Upper lobe of right lung (tissue), 1 donor: ENCODE measurements at regions not wholly inside any gene's neighbourhood (a gene's known extent, or its start where the extent isn't known, plus 50 kb on each side); places are given as distances from the start of the nearest gene placed in this dataset.

Source experiments
- ATAC-seq: fragments of 200-7000 bp; cut with Tn5 transposase; one replicate; pipeline ENCODE4 v1.9.1; 2020; ENCODE audit warnings: mild to moderate bottlenecking, moderate library complexity
- DNase-seq: peaks from one replicate; pipeline ENCODE4 v3.0.0-alpha.2; 2020
- H3K27ac ChIP-seq: fragments of 200-600 bp; one replicate; pipeline ENCODE4 v1.8.0; 2022
- H3K27me3 ChIP-seq: fragments of 200-600 bp; one replicate; pipeline ENCODE4 v1.8.0; 2022; ENCODE audit warnings: mild to moderate bottlenecking
- H3K36me3 ChIP-seq: fragments of 200-600 bp; one replicate; pipeline ENCODE4 v1.8.0; 2022
- H3K4me1 ChIP-seq: fragments of 200-600 bp; one replicate; pipeline ENCODE4 v1.8.0; 2022
- H3K4me3 ChIP-seq: fragments of 200-600 bp; one replicate; pipeline ENCODE4 v1.8.0; 2022; ENCODE audit warnings: mild to moderate bottlenecking
- H3K9me3 ChIP-seq: fragments of 200-600 bp; one replicate; pipeline ENCODE4 v1.8.0; 2022
- intact Hi-C: fragments of 100-400 bp; cut with DNase I; formaldehyde crosslinking; loops from one replicate; pipeline ENCODE4 v1.11.0; 2022
- TF ChIP-seq, protein P1 (sequence below): fragments of 200-600 bp; IDR thresholded peaks from one replicate; pipeline ENCODE4 v1.8.0; 2022; ENCODE audit warnings: antibody characterized with exemption
- donor health status: DM: no; HTN: yes; CAD: no; lungs with severe emphysema.

DNA sequence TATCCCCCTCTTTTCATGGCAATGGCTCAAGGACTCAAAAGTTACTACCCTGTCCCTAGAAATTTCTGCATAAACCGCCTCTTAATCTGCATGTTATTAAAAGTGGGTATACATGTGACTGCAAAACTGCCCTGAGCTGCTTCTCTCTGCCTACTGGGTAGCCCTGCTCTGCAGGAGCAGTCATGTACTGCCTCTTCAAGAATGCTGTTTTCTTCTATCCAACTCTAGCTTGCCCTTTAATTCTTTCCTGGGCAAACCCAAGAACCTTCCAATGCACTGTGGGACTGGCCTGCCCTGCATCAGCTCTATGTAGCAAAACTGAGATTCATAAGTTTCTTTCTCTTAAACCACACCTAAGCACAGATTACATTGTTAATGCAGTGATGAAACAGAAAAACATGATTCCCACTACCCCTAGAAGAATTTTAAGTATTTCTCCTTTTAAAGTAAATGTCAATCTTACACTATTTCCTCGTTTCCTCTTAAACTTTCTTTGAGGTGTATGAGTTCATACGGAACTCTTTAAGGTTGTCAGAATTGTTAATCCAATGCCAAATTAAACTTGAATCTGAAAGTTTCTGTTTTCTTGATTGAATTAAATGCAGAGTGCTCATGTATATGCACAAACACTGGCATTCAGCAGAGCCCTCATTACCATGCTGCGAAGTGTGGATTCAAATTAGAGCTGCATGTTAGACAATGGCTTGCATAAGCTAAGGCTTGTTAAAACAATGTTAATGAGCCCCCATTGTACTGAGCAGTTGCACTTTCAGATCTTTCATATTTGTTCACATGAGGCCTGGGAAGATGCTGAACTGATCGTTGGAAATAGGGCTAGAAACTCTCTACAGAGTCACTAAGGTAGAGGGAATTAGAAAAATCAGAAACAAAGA, 669.9 kb upstream of the PCDH20 start:
- Histone ChIP-seq H3K36me3 (no peaks in the 10 kb centered on the region), H3K4me1 (no peaks in the 10 kb centered on the region), H3K9me3 (no peaks in the 10 kb centered on the region), H3K27me3 (no peaks in the 10 kb centered on the region), H3K4me3 (no peak overlapping the region), H3K27ac (no peak overlapping the region)
- intact Hi-C loops: no loop called here
- TF ChIP-seq, protein P1, sequence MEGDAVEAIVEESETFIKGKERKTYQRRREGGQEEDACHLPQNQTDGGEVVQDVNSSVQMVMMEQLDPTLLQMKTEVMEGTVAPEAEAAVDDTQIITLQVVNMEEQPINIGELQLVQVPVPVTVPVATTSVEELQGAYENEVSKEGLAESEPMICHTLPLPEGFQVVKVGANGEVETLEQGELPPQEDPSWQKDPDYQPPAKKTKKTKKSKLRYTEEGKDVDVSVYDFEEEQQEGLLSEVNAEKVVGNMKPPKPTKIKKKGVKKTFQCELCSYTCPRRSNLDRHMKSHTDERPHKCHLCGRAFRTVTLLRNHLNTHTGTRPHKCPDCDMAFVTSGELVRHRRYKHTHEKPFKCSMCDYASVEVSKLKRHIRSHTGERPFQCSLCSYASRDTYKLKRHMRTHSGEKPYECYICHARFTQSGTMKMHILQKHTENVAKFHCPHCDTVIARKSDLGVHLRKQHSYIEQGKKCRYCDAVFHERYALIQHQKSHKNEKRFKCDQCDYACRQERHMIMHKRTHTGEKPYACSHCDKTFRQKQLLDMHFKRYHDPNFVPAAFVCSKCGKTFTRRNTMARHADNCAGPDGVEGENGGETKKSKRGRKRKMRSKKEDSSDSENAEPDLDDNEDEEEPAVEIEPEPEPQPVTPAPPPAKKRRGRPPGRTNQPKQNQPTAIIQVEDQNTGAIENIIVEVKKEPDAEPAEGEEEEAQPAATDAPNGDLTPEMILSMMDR: no peak
- ATAC-seq (no peak), DNase-seq (no peak)

DNA sequence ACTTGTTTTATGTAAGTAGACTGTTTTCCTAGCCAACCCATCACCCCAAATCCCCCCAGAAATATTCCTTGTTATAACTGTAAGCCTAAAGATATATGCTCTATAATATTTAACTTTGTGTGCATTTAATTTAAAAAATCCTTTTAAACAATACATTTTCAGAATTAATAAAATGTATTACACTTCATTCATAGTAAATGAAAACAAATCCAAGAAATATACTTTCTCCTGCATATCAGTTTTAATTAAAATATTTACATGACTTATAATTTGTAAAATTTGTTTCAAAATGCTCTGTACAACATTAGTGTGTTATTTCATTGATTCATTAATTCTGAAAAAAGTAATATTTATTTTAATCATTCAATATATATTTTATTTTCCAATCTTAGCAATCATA, 669.1 kb upstream of the PCDH20 start:
- TF ChIP-seq, protein P1: no peak
- ATAC-seq: no peak
- no peaks in the 10 kb centered on the region for H3K4me1 ChIP-seq
- no peaks in the 10 kb centered on the region for H3K27me3 ChIP-seq
- intact Hi-C loops: no loop called here
- DNase-seq: no peak
- no peak overlapping the region for H3K4me3 ChIP-seq
- H3K9me3 ChIP-seq: no peaks in the 10 kb centered on the region
- no peaks in the 10 kb centered on the region for H3K36me3 ChIP-seq
- H3K27ac ChIP-seq: no peak overlapping the region

DNA sequence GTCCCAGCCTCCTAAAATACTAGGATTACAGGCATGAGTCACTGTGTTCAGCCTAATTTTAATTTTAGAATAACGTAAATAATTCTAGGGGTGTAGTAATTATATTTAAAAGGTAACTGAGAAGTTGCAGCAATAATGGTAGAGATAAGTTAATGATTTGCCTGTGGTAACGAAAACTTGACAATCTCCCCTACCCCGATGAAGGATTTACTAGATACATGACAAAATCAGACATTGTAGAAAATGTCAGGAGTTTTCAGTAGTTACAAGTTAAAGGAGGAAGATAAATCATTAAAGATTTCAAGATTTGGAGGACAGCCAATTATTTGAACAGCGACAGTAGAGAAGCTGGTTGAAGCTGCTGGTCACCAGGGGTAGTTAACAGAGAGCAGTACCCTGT, 652.2 kb upstream of the PCDH20 start:
- no peak overlapping the region for H3K4me3 ChIP-seq
- H3K36me3 ChIP-seq: no peaks in the 10 kb centered on the region
- no peak for ATAC-seq
- intact Hi-C loops: no loop called here
- no peaks in the 10 kb centered on the region for H3K9me3 ChIP-seq
- no peak for DNase-seq
- TF ChIP-seq, protein P1: no peak
- no peaks in the 10 kb centered on the region for H3K27me3 ChIP-seq
- H3K27ac ChIP-seq: no peak overlapping the region
- no peaks in the 10 kb centered on the region for H3K4me1 ChIP-seq

DNA sequence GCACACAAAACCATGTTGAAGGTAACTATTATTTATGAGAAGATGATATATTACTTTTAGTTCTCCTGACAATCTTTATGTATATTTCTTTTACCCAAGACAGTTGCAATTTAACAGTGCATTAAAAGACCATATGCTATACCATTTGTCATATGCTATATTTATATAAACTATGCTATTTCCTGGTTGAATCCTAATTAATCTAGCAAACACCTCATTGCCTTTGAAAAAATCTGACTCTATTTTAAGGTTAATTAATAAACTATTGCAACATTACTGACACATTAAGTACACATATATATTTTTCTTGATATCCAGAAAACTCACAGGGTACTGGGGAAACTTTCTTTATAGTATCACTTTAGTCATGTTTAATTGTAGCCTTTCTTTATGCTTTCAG, 649.4 kb upstream of the PCDH20 start:
- H3K9me3 ChIP-seq: no peaks in the 10 kb centered on the region
- H3K27me3 ChIP-seq: no peaks in the 10 kb centered on the region
- DNase-seq: no peak
- intact Hi-C loops: no loop called here
- no peak overlapping the region for H3K27ac ChIP-seq
- H3K36me3 ChIP-seq: no peaks in the 10 kb centered on the region
- no peaks in the 10 kb centered on the region for H3K4me1 ChIP-seq
- ATAC-seq: no peak
- TF ChIP-seq, protein P1: no peak
- H3K4me3 ChIP-seq: no peak overlapping the region

DNA sequence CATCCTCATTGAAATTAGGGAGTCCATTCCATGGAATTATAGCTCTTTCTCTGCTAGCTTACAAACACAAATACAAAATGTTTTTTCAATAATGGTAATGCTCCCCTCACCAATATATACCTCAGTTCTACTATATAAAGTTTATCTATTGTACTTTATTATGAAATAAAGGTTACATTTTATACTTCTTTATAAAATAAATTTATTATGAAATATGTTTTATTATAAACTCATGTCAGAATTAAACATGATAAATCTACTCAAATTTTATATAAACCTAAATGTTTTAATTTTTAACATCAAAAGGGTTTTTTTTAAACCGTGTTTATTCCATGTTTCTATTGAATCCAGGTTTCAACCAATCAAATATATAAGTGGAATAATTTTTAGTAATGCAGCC, 646.1 kb upstream of the PCDH20 start:
- no peak overlapping the region for H3K27ac ChIP-seq
- H3K27me3 ChIP-seq: no peaks in the 10 kb centered on the region
- H3K9me3 ChIP-seq: no peaks in the 10 kb centered on the region
- TF ChIP-seq, protein P1: no peak
- intact Hi-C loops: no loop called here
- no peak for DNase-seq
- ATAC-seq: no peak
- H3K36me3 ChIP-seq: no peaks in the 10 kb centered on the region
- H3K4me3 ChIP-seq: no peak overlapping the region
- H3K4me1 ChIP-seq: no peaks in the 10 kb centered on the region

DNA sequence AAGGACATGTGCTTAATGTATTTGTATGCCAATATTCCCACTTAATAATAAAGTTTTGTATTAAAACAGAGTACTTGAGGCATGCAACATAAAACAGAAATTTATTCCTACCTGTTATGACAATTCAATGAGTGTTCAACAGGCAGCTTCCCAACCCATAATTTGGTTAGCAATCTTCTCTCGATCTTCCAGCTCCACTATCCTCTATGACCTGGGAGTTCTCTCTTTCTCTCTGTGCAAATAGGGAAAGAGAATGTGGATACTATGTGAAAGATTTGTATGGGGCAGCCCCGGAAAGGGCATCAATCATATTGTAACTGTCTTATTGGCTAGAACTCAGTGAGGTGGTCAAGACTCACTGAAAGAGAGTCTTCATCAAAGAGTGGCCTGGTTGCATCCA, 644.9 kb upstream of the PCDH20 start:
- no peaks in the 10 kb centered on the region for H3K27me3 ChIP-seq
- DNase-seq (no peak), ATAC-seq (no peak)
- H3K4me3 ChIP-seq: no peak overlapping the region
- intact Hi-C loops: no loop called here
- no peaks in the 10 kb centered on the region for H3K36me3 ChIP-seq
- H3K27ac ChIP-seq: no peak overlapping the region
- H3K9me3 ChIP-seq: no peaks in the 10 kb centered on the region
- TF ChIP-seq, protein P1: no peak
- H3K4me1 ChIP-seq: no peaks in the 10 kb centered on the region
